ENCODE measurements at regions not wholly inside any gene's neighbourhood (a gene's known extent, or its start where the extent isn't known, plus 50 kb on each side); places are given as distances from the start of the nearest gene placed in this dataset.

DNA sequence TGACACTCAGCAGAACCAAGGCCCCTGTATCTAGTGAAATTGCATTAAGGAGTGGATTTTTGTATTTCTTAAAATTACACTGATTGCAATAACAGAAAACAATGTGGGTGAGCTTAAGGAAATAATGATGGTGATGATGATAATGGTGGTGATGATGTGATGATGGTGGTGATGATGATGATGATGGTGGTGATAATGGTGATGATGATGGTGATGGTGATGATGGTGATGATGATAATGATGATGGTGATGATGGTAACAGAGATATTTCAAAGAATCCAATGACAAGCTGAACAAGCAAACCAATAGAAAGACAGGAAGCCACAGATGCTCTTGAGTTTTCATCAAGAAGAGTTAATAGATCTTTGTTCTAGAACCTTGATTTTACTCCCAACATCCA, 630.7 kb upstream of the AUTS2 start:
- peaks cover 0 to 7% (median 3%) of the 10 kb centered on the region in 4 donors for H3K9me3 ChIP-seq (ENCODE audit: control insufficient read depth in 4 of 4, low read length in 3 of 4)
- TF ChIP-seq ATF3 (IDR thresholded peaks at IDR 0.05) (no peak), HNF4G (IDR thresholded peaks at IDR 0.05) (no peak), CTCF (IDR thresholded peaks at IDR 0.05; ENCODE audit: low read depth, low read length, missing input control) (no peak), YY1 (IDR thresholded peaks at IDR 0.05) (no peak), HNF4A (conservative IDR thresholded peaks at IDR 0.05) (no peak), FOXA1 (IDR thresholded peaks at IDR 0.05) (no peak), GABPA (IDR thresholded peaks at IDR 0.05 in 1 of 2, conservative IDR thresholded peaks at IDR 0.05 in 1 of 2) (no peak), ZBTB33 (IDR thresholded peaks at IDR 0.05) (no peak), SP1 (IDR thresholded peaks at IDR 0.05) (no peak), RAD21 (IDR thresholded peaks at IDR 0.05) (no peak)
- TF ChIP-seq, protein P1, sequence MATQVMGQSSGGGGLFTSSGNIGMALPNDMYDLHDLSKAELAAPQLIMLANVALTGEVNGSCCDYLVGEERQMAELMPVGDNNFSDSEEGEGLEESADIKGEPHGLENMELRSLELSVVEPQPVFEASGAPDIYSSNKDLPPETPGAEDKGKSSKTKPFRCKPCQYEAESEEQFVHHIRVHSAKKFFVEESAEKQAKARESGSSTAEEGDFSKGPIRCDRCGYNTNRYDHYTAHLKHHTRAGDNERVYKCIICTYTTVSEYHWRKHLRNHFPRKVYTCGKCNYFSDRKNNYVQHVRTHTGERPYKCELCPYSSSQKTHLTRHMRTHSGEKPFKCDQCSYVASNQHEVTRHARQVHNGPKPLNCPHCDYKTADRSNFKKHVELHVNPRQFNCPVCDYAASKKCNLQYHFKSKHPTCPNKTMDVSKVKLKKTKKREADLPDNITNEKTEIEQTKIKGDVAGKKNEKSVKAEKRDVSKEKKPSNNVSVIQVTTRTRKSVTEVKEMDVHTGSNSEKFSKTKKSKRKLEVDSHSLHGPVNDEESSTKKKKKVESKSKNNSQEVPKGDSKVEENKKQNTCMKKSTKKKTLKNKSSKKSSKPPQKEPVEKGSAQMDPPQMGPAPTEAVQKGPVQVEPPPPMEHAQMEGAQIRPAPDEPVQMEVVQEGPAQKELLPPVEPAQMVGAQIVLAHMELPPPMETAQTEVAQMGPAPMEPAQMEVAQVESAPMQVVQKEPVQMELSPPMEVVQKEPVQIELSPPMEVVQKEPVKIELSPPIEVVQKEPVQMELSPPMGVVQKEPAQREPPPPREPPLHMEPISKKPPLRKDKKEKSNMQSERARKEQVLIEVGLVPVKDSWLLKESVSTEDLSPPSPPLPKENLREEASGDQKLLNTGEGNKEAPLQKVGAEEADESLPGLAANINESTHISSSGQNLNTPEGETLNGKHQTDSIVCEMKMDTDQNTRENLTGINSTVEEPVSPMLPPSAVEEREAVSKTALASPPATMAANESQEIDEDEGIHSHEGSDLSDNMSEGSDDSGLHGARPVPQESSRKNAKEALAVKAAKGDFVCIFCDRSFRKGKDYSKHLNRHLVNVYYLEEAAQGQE (IDR thresholded peaks at IDR 0.05), result no peak

DNA sequence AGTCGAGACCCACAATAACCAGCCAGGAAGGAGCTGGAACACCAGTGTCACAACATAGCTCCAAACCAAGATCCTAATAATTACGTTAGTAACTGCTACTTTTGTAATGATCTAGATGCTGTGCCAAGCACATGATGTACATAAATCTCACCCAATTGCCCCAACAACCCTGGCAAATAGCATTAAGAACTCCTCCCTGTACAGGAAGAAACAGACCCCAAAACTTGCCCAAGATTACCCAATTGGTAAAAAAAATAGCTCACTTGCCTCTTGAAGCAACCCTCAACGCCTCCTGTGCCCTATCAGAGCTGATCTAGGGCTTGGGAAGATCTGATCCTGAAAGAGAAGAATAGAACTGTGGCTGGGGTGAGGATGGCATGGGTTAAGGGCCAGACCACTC, 628.7 kb upstream of the AUTS2 start:
- Histone ChIP-seq H3K27ac (ENCODE audit: low read depth in 1 of 2, low read length in 2 of 2) (no peak overlapping the region), H3K4me1 (ENCODE audit: control insufficient read depth in 4 of 4, insufficient read depth in 4 of 4, low read length in 3 of 4) (no peaks in the 10 kb centered on the region), H3K36me3 (ENCODE audit: control insufficient read depth in 4 of 4, insufficient read depth in 3 of 4, low read depth in 1 of 4, low read length in 3 of 4) (no peaks in the 10 kb centered on the region), H3K9me3 (ENCODE audit: control insufficient read depth in 4 of 4, low read length in 3 of 4) (peaks cover 0 to 2% (median under 1%) of the 10 kb centered on the region in 4 donors), H3K4me3 (ENCODE audit: low read depth in 1 of 3, low read length in 3 of 3) (no peak overlapping the region), H3K27me3 (ENCODE audit: control insufficient read depth in 4 of 4, insufficient read depth in 4 of 4, low read length in 3 of 4) (peaks cover 0 to 4% (median 0%) of the 10 kb centered on the region in 4 donors), H3K9ac (ENCODE audit: low read depth in 1 of 2, low read length in 2 of 2) (no peak overlapping the region)
- no peak for DNase-seq (ENCODE audit: low spot score)
- WGBS, result 84% methylated on average over 3 of the region's 3 CpGs
- TF ChIP-seq FOXA1 (IDR thresholded peaks at IDR 0.05), result no peak
- TF ChIP-seq GABPA (IDR thresholded peaks at IDR 0.05 in 1 of 2, conservative IDR thresholded peaks at IDR 0.05 in 1 of 2), result no peak
- TF ChIP-seq ZBTB33 (IDR thresholded peaks at IDR 0.05), result no peak
- no peak for TF ChIP-seq HNF4G (IDR thresholded peaks at IDR 0.05)
- no peak for TF ChIP-seq HNF4A (conservative IDR thresholded peaks at IDR 0.05)
- no peak for TF ChIP-seq SP1 (IDR thresholded peaks at IDR 0.05)
- no peak for TF ChIP-seq RAD21 (IDR thresholded peaks at IDR 0.05)
- no peak for TF ChIP-seq ATF3 (IDR thresholded peaks at IDR 0.05)
- TF ChIP-seq YY1 (IDR thresholded peaks at IDR 0.05), result no peak
- no peak for TF ChIP-seq FOXA2 (IDR thresholded peaks at IDR 0.05)
- no peak for TF ChIP-seq CTCF (IDR thresholded peaks at IDR 0.05; ENCODE audit: low read depth, low read length, missing input control)
- no peak for TF ChIP-seq MAX (IDR thresholded peaks at IDR 0.05)
- TF ChIP-seq, protein P1 (IDR thresholded peaks at IDR 0.05), result no peak

More for the DNA sequence above, 630.7 kb upstream of the AUTS2 start:
- Histone ChIP-seq H3K9ac (ENCODE audit: low read depth in 1 of 2, low read length in 2 of 2) (no peak overlapping the region), H3K27me3 (ENCODE audit: control insufficient read depth in 4 of 4, insufficient read depth in 4 of 4, low read length in 3 of 4) (peaks cover 0 to 4% (median 0%) of the 10 kb centered on the region in 4 donors), H3K4me3 (ENCODE audit: low read depth in 1 of 3, low read length in 3 of 3) (no peak overlapping the region), H3K27ac (ENCODE audit: low read depth in 1 of 2, low read length in 2 of 2) (no peak overlapping the region), H3K4me1 (ENCODE audit: control insufficient read depth in 4 of 4, insufficient read depth in 4 of 4, low read length in 3 of 4) (no peaks in the 10 kb centered on the region), H3K36me3 (ENCODE audit: control insufficient read depth in 4 of 4, insufficient read depth in 3 of 4, low read depth in 1 of 4, low read length in 3 of 4) (no peaks in the 10 kb centered on the region)
- no peak for DNase-seq (ENCODE audit: low spot score)
